Neural cell (in vitro differentiated cells): ENCODE measurements at regions not wholly inside any gene's neighbourhood (a gene's known extent, or its start where the extent isn't known, plus 50 kb on each side); places are given as distances from the start of the nearest gene placed in this dataset.

Experiments used
- CTCF ChIP-seq: fragments of 450-650 bp; IDR thresholded peaks from 2 replicates; pipeline ENCODE4 v1.5.1; 2014; ENCODE audit warnings: antibody characterized with exemption, mild to moderate bottlenecking, moderate library complexity; ENCODE audit not compliant: poor library complexity, severe bottlenecking
- EZH2 ChIP-seq: fragments of 200-600, 300-800 bp; shearing (Covaris generic), sonication (generic); IDR thresholded peaks from 2 replicates; pipeline ENCODE4 v1.6.1; 2014; ENCODE audit warnings: antibody characterized with exemption, low read length, borderline replicate concordance, mild to moderate bottlenecking; ENCODE audit not compliant: insufficient read depth, poor library complexity, severe bottlenecking
- MXI1 ChIP-seq: fragments of 450-650 bp; conservative IDR thresholded peaks from 2 replicates; pipeline ENCODE4 v1.6.1; 2014; ENCODE audit warnings: antibody characterized with exemption, mild to moderate bottlenecking; ENCODE audit not compliant: poor library complexity, severe bottlenecking
- POLR2AphosphoS5 ChIP-seq: IDR thresholded peaks from 2 replicates; pipeline ENCODE4 v1.6.1; 2012
- TAF1 ChIP-seq: IDR thresholded peaks from 2 replicates; pipeline ENCODE4 v1.6.1; 2012; ENCODE audit warnings: low read depth

GRCh38 chr7:46356371-46356770, 435.3 kb upstream of the IGFBP3 start:
- no peak for TF ChIP-seq EZH2
- no peak for TF ChIP-seq TAF1
- TF ChIP-seq CTCF, result no peak
- TF ChIP-seq POLR2AphosphoS5, result no peak
- no peak for TF ChIP-seq MXI1
